ENCODE measurements at regions not wholly inside any gene's neighbourhood (a gene's known extent, or its start where the extent isn't known, plus 50 kb on each side); places are given as distances from the start of the nearest gene placed in this dataset.
"Not testable (repeated sequence)": the region's sequence is repeated elsewhere in the genome, so short reads cannot be mapped to it uniquely, and the experiment has no call there.

GRCh38 chr1:241447031-241447644 is 72.4 kb downstream of the FH start:
- peak; percentile 26 for DNase-seq (ENCODE audit: low read depth)

- no peak for DNase-seq (ENCODE audit: low read depth)
Observed at GRCh38 chr1:241444836-241445235, 74.7 kb downstream of the FH start.

GRCh38 chr1:241443561-241443960 is 76.0 kb downstream of the FH start:
- peak; percentile 30 for DNase-seq (ENCODE audit: low read depth)

GRCh38 chr1:241442686-241443085 is 76.9 kb downstream of the FH start:
- DNase-seq (ENCODE audit: low read depth): peak; percentile 20

GRCh38 chr1:241440904-241441303 is 78.7 kb downstream of the FH start:
- no peak for DNase-seq (ENCODE audit: low read depth)

- DNase-seq (ENCODE audit: low read depth): not testable (repeated sequence)
Observed at GRCh38 chr1:241438686-241439085, 80.9 kb downstream of the FH start.

- no peak for DNase-seq (ENCODE audit: low read depth)
Observed at GRCh38 chr1:241432241-241432640, 75.2 kb upstream of the RGS7 start.

- DNase-seq (ENCODE audit: low read depth): not testable (repeated sequence)
Observed at GRCh38 chr1:241425091-241425490, 68.1 kb upstream of the RGS7 start.

GRCh38 chr1:241424480-241424971 is 67.5 kb upstream of the RGS7 start:
- DNase-seq (ENCODE audit: low read depth): no peak

GRCh38 chr1:241423541-241424479 is 66.8 kb upstream of the RGS7 start:
- no peak for DNase-seq (ENCODE audit: low read depth)

- DNase-seq (ENCODE audit: low read depth): no peak
Observed at GRCh38 chr1:241422470-241422869, 65.5 kb upstream of the RGS7 start.

GRCh38 chr1:241419986-241420385 is 63.0 kb upstream of the RGS7 start:
- DNase-seq (ENCODE audit: low read depth): no peak

- no peak for DNase-seq (ENCODE audit: low read depth)
Observed at GRCh38 chr1:241417258-241417657, 60.3 kb upstream of the RGS7 start.

- DNase-seq (ENCODE audit: low read depth): no peak
Observed at GRCh38 chr1:241413974-241414373, 57.0 kb upstream of the RGS7 start.

GRCh38 chr1:241413386-241413785 is 56.4 kb upstream of the RGS7 start:
- peak; percentile 93 for DNase-seq (ENCODE audit: low read depth)

- no peak for DNase-seq (ENCODE audit: low read depth)
Observed at GRCh38 chr1:241412646-241413045, 55.6 kb upstream of the RGS7 start.

- peak; percentile 92 for DNase-seq (ENCODE audit: low read depth)
Observed at GRCh38 chr1:241411776-241412338, 54.9 kb upstream of the RGS7 start.

- DNase-seq (ENCODE audit: low read depth): peak; percentile 61
Observed at GRCh38 chr1:241411056-241411775, 54.2 kb upstream of the RGS7 start.

- DNase-seq (ENCODE audit: low read depth): peak; percentile 44
Observed at GRCh38 chr1:241408170-241408569, 51.2 kb upstream of the RGS7 start.

All from RPMI7951 (cell line).